WTC11 (cell line): ENCODE measurements at regions not wholly inside any gene's neighbourhood (a gene's known extent, or its start where the extent isn't known, plus 50 kb on each side); places are given as distances from the start of the nearest gene placed in this dataset.

Source experiments
- ATAC-seq: fragments of 200-7000 bp; cut with Tn5 transposase; 2 replicates; pipeline ENCODE4 v1.10.0; 2021; ENCODE audit warnings: mild to moderate bottlenecking, moderate library complexity
- CTCF ChIA-PET: fragments of 300-600 bp; sonication (Branson Sonifier 250); formaldehyde crosslinking; loops from one replicate; lab custom pipeline; 2021; ENCODE audit warnings: antibody characterized with exemption; lab: Charles Lee
- POLR2A ChIA-PET: fragments of 350-600 bp; sonication (Branson Sonifier 250); formaldehyde crosslinking; loops from one replicate; lab custom pipeline; 2021; ENCODE audit warnings: antibody characterized with exemption; lab: Charles Lee
- DNase-seq: peaks from one replicate; pipeline ENCODE4 v3.0.0; 2021; ENCODE audit warnings: low spot score
- H3K27ac Mint-ChIP-seq: 2 replicates; pipeline ENCODE4 v1.8.0; 2021; ENCODE audit warnings: mixed read lengths
- H3K27me3 Mint-ChIP-seq: 2 replicates; pipeline ENCODE4 v1.8.0; 2021; ENCODE audit warnings: low read depth, mild to moderate bottlenecking, moderate library complexity, mixed read lengths
- H3K36me3 Mint-ChIP-seq: 2 replicates; pipeline ENCODE4 v1.8.0; 2021; ENCODE audit warnings: mixed read lengths
- H3K4me1 Mint-ChIP-seq: 2 replicates; pipeline ENCODE4 v1.8.0; 2022; ENCODE audit warnings: mixed read lengths
- H3K4me3 Mint-ChIP-seq: 2 replicates; pipeline ENCODE4 v1.8.0; 2021; ENCODE audit warnings: mild to moderate bottlenecking, moderate library complexity, mixed read lengths
- H3K9me3 Mint-ChIP-seq: 2 replicates; pipeline ENCODE4 v1.8.0; 2021; ENCODE audit warnings: mixed read lengths
- EMX1 ChIP-seq: fragments of 250-450 bp; sonication (Bioruptor Pico); IDR thresholded peaks from 2 replicates; pipeline ENCODE4 v1.8.0; 2021; ENCODE audit warnings: mild to moderate bottlenecking
- ESRRA ChIP-seq: sonication (generic); formaldehyde crosslinking; IDR thresholded peaks from 2 replicates; pipeline ENCODE4 v1.8.1; 2022; ENCODE audit warnings: mild to moderate bottlenecking, missing genetic modification reagents, borderline replicate concordance
- IRF2 ChIP-seq: sonication (generic); formaldehyde crosslinking; IDR thresholded peaks from 2 replicates; pipeline ENCODE4 v1.8.0; 2022; ENCODE audit warnings: low read depth, missing genetic modification reagents, borderline replicate concordance
- NR1H2 ChIP-seq: sonication (generic); formaldehyde crosslinking; IDR thresholded peaks from 2 replicates; pipeline ENCODE4 v1.9.0; 2021; ENCODE audit warnings: mild to moderate bottlenecking, moderate library complexity, missing genetic modification reagents
- SMAD4 ChIP-seq: sonication (generic); formaldehyde crosslinking; IDR thresholded peaks from 2 replicates; pipeline ENCODE4 v1.8.0; 2022; ENCODE audit warnings: mild to moderate bottlenecking, missing genetic modification reagents
- TP53 ChIP-seq: sonication (generic); formaldehyde crosslinking; IDR thresholded peaks from 2 replicates; pipeline ENCODE4 v1.8.1; 2023; ENCODE audit warnings: mild to moderate bottlenecking, missing genetic modification reagents
- ZNF138 ChIP-seq: sonication (generic); formaldehyde crosslinking; conservative IDR thresholded peaks from 2 replicates; pipeline ENCODE4 v1.8.1; 2022; ENCODE audit warnings: mild to moderate bottlenecking, moderate library complexity, missing genetic modification reagents
- ZNF263 ChIP-seq: sonication (generic); formaldehyde crosslinking; IDR thresholded peaks from 2 replicates; pipeline ENCODE4 v1.8.1; 2022; ENCODE audit warnings: low read depth, mild to moderate bottlenecking, moderate library complexity, missing genetic modification reagents
- ZNF396 ChIP-seq: fragments of 250-450 bp; sonication (Bioruptor Pico); IDR thresholded peaks from 2 replicates; pipeline ENCODE4 v1.8.0; 2021; ENCODE audit warnings: mild to moderate bottlenecking, moderate library complexity, borderline replicate concordance
- ZNF416 ChIP-seq: fragments of 250-450 bp; sonication (Bioruptor Pico); IDR thresholded peaks from 2 replicates; pipeline ENCODE4 v1.9.0; 2021; ENCODE audit warnings: mild to moderate bottlenecking, inconsistent platforms
- TF ChIP-seq, protein P1 (sequence below): sonication (generic); formaldehyde crosslinking; IDR thresholded peaks from 2 replicates; pipeline ENCODE4 v1.8.0; 2023; ENCODE audit warnings: mild to moderate bottlenecking, missing genetic modification reagents
- TF ChIP-seq, protein P2 (sequence below): sonication (generic); formaldehyde crosslinking; IDR thresholded peaks from 2 replicates; pipeline ENCODE4 v1.8.1; 2023; ENCODE audit warnings: mild to moderate bottlenecking, missing genetic modification reagents, moderate library complexity
- TF ChIP-seq, protein P3 (sequence below): sonication (generic); formaldehyde crosslinking; IDR thresholded peaks from 2 replicates; pipeline ENCODE4 v1.8.1; 2022; ENCODE audit warnings: mild to moderate bottlenecking, moderate library complexity, missing genetic modification reagents
- TF ChIP-seq, protein P4 (sequence below): fragments of 250-450 bp; sonication (Bioruptor Pico); IDR thresholded peaks from 2 replicates; pipeline ENCODE4 v1.9.0; 2021; ENCODE audit warnings: mild to moderate bottlenecking
- TF ChIP-seq, protein P5 (sequence below): sonication (generic); formaldehyde crosslinking; IDR thresholded peaks from 2 replicates; pipeline ENCODE4 v1.8.0; 2023; ENCODE audit warnings: missing genetic modification reagents
- TF ChIP-seq, protein P6 (sequence below): sonication (generic); formaldehyde crosslinking; IDR thresholded peaks from 2 replicates; pipeline ENCODE4 v1.8.0; 2022; ENCODE audit warnings: mild to moderate bottlenecking, missing genetic modification reagents
- TF ChIP-seq, protein P7 (sequence below): sonication (generic); formaldehyde crosslinking; IDR thresholded peaks from 2 replicates; pipeline ENCODE4 v1.8.1; 2023; ENCODE audit warnings: mild to moderate bottlenecking, missing genetic modification reagents

DNA sequence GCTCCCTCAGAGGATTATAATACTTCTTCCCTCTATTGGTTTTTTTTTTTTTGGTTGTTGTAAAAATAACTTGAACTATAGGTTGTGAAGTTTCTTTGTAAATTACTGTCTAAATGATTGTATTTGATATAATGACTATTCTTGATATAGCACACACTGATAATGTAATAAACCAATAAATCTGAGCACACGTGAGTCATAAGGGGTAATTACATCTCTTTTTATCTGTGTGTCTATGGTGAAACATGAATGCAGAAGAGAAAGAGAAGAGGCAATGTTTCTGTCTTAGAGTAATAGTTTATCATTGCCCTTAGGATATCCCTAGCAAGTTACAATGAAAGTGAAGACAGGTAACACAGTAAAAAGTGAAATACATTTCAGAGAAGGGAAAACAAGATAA, 64.1 kb upstream of the RAPGEF4 start (continued):
- TF ChIP-seq TP53 (CRISPR knock-in tag) (no peak), ESRRA (CRISPR knock-in tag) (no peak), ZNF138 (CRISPR knock-in tag) (no peak), ZNF263 (CRISPR knock-in tag) (no peak), ZNF396 (no peak), IRF2 (CRISPR knock-in tag) (no peak)
- TF ChIP-seq, protein P1, sequence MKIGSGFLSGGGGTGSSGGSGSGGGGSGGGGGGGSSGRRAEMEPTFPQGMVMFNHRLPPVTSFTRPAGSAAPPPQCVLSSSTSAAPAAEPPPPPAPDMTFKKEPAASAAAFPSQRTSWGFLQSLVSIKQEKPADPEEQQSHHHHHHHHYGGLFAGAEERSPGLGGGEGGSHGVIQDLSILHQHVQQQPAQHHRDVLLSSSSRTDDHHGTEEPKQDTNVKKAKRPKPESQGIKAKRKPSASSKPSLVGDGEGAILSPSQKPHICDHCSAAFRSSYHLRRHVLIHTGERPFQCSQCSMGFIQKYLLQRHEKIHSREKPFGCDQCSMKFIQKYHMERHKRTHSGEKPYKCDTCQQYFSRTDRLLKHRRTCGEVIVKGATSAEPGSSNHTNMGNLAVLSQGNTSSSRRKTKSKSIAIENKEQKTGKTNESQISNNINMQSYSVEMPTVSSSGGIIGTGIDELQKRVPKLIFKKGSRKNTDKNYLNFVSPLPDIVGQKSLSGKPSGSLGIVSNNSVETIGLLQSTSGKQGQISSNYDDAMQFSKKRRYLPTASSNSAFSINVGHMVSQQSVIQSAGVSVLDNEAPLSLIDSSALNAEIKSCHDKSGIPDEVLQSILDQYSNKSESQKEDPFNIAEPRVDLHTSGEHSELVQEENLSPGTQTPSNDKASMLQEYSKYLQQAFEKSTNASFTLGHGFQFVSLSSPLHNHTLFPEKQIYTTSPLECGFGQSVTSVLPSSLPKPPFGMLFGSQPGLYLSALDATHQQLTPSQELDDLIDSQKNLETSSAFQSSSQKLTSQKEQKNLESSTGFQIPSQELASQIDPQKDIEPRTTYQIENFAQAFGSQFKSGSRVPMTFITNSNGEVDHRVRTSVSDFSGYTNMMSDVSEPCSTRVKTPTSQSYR (CRISPR knock-in tag) = no peak
- TF ChIP-seq, protein P2, sequence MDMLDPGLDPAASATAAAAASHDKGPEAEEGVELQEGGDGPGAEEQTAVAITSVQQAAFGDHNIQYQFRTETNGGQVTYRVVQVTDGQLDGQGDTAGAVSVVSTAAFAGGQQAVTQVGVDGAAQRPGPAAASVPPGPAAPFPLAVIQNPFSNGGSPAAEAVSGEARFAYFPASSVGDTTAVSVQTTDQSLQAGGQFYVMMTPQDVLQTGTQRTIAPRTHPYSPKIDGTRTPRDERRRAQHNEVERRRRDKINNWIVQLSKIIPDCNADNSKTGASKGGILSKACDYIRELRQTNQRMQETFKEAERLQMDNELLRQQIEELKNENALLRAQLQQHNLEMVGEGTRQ (CRISPR knock-in tag) = no peak
- TF ChIP-seq, protein P3, sequence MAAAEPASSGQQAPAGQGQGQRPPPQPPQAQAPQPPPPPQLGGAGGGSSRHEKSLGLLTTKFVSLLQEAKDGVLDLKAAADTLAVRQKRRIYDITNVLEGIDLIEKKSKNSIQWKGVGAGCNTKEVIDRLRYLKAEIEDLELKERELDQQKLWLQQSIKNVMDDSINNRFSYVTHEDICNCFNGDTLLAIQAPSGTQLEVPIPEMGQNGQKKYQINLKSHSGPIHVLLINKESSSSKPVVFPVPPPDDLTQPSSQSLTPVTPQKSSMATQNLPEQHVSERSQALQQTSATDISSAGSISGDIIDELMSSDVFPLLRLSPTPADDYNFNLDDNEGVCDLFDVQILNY (CRISPR knock-in tag) = no peak
- TF ChIP-seq, protein P4, sequence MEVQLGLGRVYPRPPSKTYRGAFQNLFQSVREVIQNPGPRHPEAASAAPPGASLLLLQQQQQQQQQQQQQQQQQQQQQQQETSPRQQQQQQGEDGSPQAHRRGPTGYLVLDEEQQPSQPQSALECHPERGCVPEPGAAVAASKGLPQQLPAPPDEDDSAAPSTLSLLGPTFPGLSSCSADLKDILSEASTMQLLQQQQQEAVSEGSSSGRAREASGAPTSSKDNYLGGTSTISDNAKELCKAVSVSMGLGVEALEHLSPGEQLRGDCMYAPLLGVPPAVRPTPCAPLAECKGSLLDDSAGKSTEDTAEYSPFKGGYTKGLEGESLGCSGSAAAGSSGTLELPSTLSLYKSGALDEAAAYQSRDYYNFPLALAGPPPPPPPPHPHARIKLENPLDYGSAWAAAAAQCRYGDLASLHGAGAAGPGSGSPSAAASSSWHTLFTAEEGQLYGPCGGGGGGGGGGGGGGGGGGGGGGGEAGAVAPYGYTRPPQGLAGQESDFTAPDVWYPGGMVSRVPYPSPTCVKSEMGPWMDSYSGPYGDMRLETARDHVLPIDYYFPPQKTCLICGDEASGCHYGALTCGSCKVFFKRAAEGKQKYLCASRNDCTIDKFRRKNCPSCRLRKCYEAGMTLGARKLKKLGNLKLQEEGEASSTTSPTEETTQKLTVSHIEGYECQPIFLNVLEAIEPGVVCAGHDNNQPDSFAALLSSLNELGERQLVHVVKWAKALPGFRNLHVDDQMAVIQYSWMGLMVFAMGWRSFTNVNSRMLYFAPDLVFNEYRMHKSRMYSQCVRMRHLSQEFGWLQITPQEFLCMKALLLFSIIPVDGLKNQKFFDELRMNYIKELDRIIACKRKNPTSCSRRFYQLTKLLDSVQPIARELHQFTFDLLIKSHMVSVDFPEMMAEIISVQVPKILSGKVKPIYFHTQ (CRISPR knock-in tag) = no peak

DNA sequence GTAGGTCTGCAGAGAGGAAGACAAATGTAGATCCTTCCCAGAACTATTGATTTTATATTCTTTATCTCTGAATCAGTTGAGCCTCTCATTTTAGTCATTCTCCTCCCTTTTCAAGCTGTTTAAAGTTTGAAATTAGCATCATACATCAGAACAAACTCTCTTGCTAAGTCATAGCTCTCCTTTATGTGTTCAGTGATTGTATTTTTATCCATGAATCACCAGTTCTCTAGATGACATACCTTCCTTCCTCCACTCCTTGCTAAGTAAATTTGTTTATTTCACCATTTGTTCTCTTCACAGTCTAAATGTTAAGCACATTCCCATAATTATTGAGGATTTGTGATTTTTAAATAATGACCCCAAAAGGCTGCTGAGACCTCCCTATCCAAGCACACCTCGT, 63.5 kb upstream of the RAPGEF4 start:
- Mint-ChIP-seq H3K9me3 (peaks cover 10% of the 10 kb centered on the region), H3K4me1 (peaks cover 14% of the 10 kb centered on the region), H3K27ac (no peak overlapping the region), H3K36me3 (peaks cover 7% of the 10 kb centered on the region), H3K27me3 (peaks cover 30% of the 10 kb centered on the region), H3K4me3 (no peak overlapping the region)
- ChIA-PET CTCF (no interaction called here), POLR2A (no interaction called here)
- ATAC-seq (no peak), DNase-seq (no peak)
- TF ChIP-seq, protein P5, sequence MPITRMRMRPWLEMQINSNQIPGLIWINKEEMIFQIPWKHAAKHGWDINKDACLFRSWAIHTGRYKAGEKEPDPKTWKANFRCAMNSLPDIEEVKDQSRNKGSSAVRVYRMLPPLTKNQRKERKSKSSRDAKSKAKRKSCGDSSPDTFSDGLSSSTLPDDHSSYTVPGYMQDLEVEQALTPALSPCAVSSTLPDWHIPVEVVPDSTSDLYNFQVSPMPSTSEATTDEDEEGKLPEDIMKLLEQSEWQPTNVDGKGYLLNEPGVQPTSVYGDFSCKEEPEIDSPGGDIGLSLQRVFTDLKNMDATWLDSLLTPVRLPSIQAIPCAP (CRISPR knock-in tag) = no peak
- TF ChIP-seq NR1H2 (CRISPR knock-in tag) (no peak), ZNF263 (CRISPR knock-in tag) (no peak), ZNF416 (CRISPR knock-in tag) (no peak), SMAD4 (no peak), EMX1 (CRISPR knock-in tag) (no peak)
- TF ChIP-seq, protein P6, sequence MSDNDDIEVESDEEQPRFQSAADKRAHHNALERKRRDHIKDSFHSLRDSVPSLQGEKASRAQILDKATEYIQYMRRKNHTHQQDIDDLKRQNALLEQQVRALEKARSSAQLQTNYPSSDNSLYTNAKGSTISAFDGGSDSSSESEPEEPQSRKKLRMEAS = no peak
- TF ChIP-seq, protein P7, sequence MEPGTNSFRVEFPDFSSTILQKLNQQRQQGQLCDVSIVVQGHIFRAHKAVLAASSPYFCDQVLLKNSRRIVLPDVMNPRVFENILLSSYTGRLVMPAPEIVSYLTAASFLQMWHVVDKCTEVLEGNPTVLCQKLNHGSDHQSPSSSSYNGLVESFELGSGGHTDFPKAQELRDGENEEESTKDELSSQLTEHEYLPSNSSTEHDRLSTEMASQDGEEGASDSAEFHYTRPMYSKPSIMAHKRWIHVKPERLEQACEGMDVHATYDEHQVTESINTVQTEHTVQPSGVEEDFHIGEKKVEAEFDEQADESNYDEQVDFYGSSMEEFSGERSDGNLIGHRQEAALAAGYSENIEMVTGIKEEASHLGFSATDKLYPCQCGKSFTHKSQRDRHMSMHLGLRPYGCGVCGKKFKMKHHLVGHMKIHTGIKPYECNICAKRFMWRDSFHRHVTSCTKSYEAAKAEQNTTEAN (CRISPR knock-in tag) = no peak
